Neural crest cell (in vitro differentiated cells): ENCODE measurements at regions not wholly inside any gene's neighbourhood (a gene's known extent, or its start where the extent isn't known, plus 50 kb on each side); places are given as distances from the start of the nearest gene placed in this dataset.

ENCODE experiments used
- DNase-seq: peaks from one replicate; pipeline ENCODE4 v3.0.0; 2021; ENCODE audit warnings: low read depth, mixed read lengths, low spot score
- H3K27ac Mint-ChIP-seq: one replicate; pipeline ENCODE4 v1.8.0; 2021; ENCODE audit warnings: mild to moderate bottlenecking, mixed read lengths; ENCODE audit not compliant: unreplicated experiment
- H3K27me3 Mint-ChIP-seq: 2 replicates; pipeline ENCODE4 v1.8.0; 2021; ENCODE audit warnings: low read depth, mild to moderate bottlenecking, mixed read lengths
- H3K36me3 Mint-ChIP-seq: 2 replicates; pipeline ENCODE4 v1.8.0; 2021; ENCODE audit warnings: low read depth, mild to moderate bottlenecking, mixed read lengths
- H3K4me1 Mint-ChIP-seq: 2 replicates; pipeline ENCODE4 v1.8.0; 2021; ENCODE audit warnings: mixed read lengths
- H3K4me3 Mint-ChIP-seq: one replicate; pipeline ENCODE4 v1.8.0; 2021; ENCODE audit warnings: mild to moderate bottlenecking, mixed read lengths
- H3K9me3 Mint-ChIP-seq: 2 replicates; pipeline ENCODE4 v1.8.0; 2021; ENCODE audit warnings: mixed read lengths
- TF ChIP-seq, protein P1 (sequence below): fragments of 200-600 bp; sonication (generic); conservative IDR thresholded peaks from 2 replicates; pipeline ENCODE4 v1.5.0; 2021; ENCODE audit warnings: antibody characterized with exemption, mild to moderate bottlenecking

DNA sequence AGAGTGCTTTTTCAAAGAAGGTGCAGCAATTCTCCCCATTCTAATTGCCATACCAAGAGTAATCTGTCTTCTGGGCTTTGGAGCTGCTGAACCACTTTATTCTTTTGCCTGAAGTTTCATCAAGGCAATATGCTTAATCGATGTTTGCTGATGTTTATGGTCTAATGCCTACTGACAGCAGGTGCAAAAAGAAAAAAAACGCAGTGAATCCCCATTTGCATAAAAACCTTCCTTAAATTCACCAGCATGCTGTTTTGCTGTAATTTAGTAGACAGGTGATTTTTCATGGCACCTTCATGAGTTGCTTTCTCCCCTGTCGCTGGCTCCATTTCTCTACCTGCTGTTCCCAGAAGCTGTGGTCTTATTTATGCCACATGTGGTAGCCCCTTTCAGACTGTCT is 83.1 kb upstream of the MAST4 start:
- no peaks in the 10 kb centered on the region for H3K27me3 Mint-ChIP-seq
- H3K36me3 Mint-ChIP-seq, result no peaks in the 10 kb centered on the region
- TF ChIP-seq, protein P1, sequence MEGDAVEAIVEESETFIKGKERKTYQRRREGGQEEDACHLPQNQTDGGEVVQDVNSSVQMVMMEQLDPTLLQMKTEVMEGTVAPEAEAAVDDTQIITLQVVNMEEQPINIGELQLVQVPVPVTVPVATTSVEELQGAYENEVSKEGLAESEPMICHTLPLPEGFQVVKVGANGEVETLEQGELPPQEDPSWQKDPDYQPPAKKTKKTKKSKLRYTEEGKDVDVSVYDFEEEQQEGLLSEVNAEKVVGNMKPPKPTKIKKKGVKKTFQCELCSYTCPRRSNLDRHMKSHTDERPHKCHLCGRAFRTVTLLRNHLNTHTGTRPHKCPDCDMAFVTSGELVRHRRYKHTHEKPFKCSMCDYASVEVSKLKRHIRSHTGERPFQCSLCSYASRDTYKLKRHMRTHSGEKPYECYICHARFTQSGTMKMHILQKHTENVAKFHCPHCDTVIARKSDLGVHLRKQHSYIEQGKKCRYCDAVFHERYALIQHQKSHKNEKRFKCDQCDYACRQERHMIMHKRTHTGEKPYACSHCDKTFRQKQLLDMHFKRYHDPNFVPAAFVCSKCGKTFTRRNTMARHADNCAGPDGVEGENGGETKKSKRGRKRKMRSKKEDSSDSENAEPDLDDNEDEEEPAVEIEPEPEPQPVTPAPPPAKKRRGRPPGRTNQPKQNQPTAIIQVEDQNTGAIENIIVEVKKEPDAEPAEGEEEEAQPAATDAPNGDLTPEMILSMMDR, result no peak
- peaks cover 5% of the 10 kb centered on the region for H3K9me3 Mint-ChIP-seq
- no peak overlapping the region for H3K4me3 Mint-ChIP-seq
- H3K27ac Mint-ChIP-seq, result no peak overlapping the region
- H3K4me1 Mint-ChIP-seq, result no peaks in the 10 kb centered on the region
- no peak for DNase-seq

DNA sequence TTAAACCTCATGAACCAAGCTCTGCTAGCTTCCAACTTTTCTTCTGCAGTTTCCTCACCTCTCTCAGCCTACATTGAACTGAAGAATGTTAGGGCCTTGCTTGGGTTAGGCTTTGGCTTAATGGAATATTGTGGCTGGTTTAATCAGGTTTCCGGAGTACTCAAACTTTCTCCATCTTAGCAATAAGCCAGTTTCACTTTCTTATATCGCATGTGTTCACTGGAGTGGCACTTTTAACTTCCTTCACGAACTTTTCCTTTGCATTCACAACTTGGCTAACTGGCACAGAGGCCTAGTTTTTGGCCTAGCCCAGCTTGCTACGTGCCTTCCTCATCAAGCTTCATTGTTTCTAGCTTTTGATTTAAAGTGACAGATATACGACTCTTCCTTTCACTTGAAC is 81.0 kb upstream of the MAST4 start:
- H3K4me3 Mint-ChIP-seq, result no peak overlapping the region
- H3K4me1 Mint-ChIP-seq, result no peaks in the 10 kb centered on the region
- no peaks in the 10 kb centered on the region for H3K27me3 Mint-ChIP-seq
- DNase-seq, result no peak
- H3K9me3 Mint-ChIP-seq, result peaks cover 7% of the 10 kb centered on the region
- TF ChIP-seq, protein P1, result no peak
- H3K27ac Mint-ChIP-seq, result no peak overlapping the region
- no peaks in the 10 kb centered on the region for H3K36me3 Mint-ChIP-seq

DNA sequence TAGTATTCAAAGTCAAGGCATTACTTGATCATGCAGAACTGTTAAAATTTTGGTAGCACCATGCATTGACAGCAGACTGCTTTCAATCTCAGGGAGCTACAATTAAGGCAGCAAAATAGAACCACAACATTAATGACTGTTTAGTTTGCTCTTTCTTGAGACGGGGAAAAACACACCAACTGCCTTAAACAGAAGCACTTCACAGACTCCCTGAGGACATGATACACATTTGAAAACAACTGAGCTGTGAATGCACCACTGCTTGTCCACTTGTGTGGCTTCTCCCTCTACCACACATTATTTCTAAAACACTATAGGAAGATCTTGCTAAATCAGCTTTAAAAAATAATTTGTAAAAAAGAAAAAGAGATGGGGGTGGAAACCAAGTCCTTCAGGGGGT is 79.6 kb upstream of the MAST4 start:
- no peak overlapping the region for H3K4me3 Mint-ChIP-seq
- H3K4me1 Mint-ChIP-seq, result no peaks in the 10 kb centered on the region
- no peak for DNase-seq
- no peaks in the 10 kb centered on the region for H3K27me3 Mint-ChIP-seq
- peaks cover 7% of the 10 kb centered on the region for H3K36me3 Mint-ChIP-seq
- peaks cover 16% of the 10 kb centered on the region for H3K9me3 Mint-ChIP-seq
- TF ChIP-seq, protein P1, result no peak
- H3K27ac Mint-ChIP-seq, result no peak overlapping the region

DNA sequence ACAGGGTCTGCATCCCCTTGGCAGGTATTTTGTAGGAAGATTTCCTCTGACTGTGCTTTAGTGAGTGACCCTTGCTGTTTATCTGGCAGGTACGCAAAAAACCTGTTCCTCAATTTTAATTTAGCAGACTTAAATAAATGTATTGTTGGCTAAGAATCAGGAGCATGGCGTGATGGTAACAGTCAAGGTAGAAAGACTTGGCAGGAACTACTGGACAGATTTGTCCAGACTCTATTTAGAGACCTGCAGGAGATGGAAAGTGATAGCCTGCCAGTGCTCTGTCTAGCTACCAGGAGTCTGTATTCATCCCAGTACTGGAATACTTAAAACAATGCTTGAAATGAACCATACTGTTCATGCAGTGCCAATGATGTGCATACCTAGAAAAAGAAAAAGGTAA is 78.8 kb upstream of the MAST4 start:
- Mint-ChIP-seq H3K4me3 (no peak overlapping the region), H3K27me3 (no peaks in the 10 kb centered on the region), H3K36me3 (peaks cover 7% of the 10 kb centered on the region), H3K9me3 (peaks cover 16% of the 10 kb centered on the region), H3K4me1 (no peaks in the 10 kb centered on the region), H3K27ac (no peak overlapping the region)
- TF ChIP-seq, protein P1, result no peak
- DNase-seq, result no peak

DNA sequence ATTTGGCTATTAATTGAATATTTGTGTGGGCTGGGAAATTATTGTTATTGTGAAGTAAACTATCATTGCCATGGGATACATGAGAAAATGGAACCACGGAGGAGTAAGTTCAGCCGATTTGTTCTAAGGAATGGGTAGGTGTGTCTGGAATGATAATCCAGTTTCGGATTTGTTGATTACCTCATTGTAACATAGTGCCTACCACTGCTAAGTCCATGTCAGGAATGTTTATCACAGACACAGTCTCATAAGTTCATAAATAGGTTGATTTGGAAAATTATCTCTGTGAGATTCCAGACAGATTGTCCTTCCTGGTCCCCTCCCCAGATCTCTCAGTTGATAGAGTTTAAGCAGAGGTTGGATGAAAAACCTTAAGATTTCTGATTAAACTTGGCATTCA is 78.1 kb upstream of the MAST4 start:
- H3K27me3 Mint-ChIP-seq, result peaks cover 2% of the 10 kb centered on the region
- peaks cover 16% of the 10 kb centered on the region for H3K9me3 Mint-ChIP-seq
- DNase-seq, result no peak
- no peak overlapping the region for H3K4me3 Mint-ChIP-seq
- no peak overlapping the region for H3K27ac Mint-ChIP-seq
- TF ChIP-seq, protein P1, result no peak
- peaks cover 7% of the 10 kb centered on the region for H3K36me3 Mint-ChIP-seq
- H3K4me1 Mint-ChIP-seq, result no peaks in the 10 kb centered on the region

DNA sequence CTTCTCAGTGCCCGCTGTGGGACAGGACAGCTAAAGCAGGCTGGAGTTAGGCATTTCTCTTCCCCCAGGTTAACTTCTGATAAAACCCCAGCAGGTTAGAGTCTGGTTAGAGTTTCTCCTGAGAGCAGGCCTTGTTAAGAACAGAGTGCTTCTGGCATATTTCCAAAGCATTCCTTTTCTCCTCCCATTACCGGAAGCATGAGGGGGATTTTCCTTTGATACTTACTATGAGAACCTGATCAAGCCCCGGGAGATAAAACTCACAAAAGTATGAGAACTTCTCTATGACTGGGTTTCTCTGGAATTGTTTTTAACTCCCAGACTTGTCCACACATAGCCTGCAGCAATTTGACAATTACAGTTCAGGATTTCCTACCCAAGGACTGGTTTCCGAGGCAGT is 77.4 kb upstream of the MAST4 start:
- H3K36me3 Mint-ChIP-seq, result peaks cover 7% of the 10 kb centered on the region
- H3K9me3 Mint-ChIP-seq, result peaks cover 16% of the 10 kb centered on the region
- H3K27me3 Mint-ChIP-seq, result peaks cover 2% of the 10 kb centered on the region
- no peak overlapping the region for H3K4me3 Mint-ChIP-seq
- DNase-seq, result no peak
- H3K27ac Mint-ChIP-seq, result no peak overlapping the region
- H3K4me1 Mint-ChIP-seq, result no peaks in the 10 kb centered on the region
- TF ChIP-seq, protein P1, result no peak
